ENCODE measurements at regions not wholly inside any gene's neighbourhood (a gene's known extent, or its start where the extent isn't known, plus 50 kb on each side); places are given as distances from the start of the nearest gene placed in this dataset.

DNA sequence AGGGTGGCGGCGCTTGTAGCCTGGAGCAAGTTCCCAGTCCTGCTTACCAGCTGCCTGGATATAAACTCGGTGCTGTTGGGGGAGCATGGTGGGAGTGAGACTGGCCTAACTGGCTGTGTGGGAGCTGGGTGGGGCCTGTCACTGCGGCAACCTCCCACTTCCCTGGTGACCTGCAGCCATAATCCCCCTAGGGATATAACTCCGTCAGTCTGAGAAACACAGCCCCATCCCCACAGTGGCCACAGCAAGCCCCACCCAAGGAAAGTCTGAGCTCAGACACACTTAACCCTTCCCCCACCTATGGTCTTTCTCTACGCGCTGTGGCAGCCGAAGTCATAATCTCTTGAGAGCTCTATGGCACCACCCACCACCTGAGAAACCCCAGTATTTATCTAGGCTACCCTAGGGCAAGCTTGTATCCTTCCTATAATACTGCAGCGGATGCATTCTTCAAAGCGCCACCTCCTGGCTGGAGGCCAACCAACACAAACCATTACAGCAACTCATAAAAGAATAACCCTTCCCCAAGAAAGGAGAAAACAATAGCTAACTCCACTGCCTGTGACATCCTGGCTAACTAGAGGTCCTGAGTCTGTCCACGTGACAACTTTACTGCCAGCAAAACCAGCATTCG is 57.4 kb downstream of the ZNF648 start:
- TF ChIP-seq, protein P1, sequence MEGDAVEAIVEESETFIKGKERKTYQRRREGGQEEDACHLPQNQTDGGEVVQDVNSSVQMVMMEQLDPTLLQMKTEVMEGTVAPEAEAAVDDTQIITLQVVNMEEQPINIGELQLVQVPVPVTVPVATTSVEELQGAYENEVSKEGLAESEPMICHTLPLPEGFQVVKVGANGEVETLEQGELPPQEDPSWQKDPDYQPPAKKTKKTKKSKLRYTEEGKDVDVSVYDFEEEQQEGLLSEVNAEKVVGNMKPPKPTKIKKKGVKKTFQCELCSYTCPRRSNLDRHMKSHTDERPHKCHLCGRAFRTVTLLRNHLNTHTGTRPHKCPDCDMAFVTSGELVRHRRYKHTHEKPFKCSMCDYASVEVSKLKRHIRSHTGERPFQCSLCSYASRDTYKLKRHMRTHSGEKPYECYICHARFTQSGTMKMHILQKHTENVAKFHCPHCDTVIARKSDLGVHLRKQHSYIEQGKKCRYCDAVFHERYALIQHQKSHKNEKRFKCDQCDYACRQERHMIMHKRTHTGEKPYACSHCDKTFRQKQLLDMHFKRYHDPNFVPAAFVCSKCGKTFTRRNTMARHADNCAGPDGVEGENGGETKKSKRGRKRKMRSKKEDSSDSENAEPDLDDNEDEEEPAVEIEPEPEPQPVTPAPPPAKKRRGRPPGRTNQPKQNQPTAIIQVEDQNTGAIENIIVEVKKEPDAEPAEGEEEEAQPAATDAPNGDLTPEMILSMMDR (IDR thresholded peaks at IDR 0.05; ENCODE audit: insufficient read depth, low read length), result no peak
- no peak for TF ChIP-seq POLR2AphosphoS5 (IDR thresholded peaks at IDR 0.05; ENCODE audit: low read depth)

Measured in HL-60 (cell line).